ENCODE measurements at regions not wholly inside any gene's neighbourhood (a gene's known extent, or its start where the extent isn't known, plus 50 kb on each side); places are given as distances from the start of the nearest gene placed in this dataset.

DNA sequence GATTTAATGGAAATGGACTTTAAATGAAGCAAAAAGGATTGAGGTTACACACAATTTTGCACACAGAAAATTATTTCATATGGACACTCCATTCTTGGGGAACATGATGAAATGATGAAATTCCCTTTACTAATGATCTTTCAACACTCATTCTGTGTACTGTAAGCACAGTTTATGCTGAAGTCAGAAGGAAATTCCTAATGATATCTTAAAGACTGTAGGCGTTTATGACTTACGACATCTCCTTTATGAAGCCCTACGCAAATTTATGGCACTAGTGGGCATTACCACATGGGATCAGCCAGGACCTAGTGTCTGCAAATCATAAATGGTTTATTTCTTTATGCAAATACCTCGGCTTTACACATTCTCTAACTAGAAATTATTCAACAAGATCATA is 97.9 kb upstream of the SOX5 start:
- WGBS, 2 experiments (ENCODE audit: extremely low coverage in 2 of 2, insufficient read length in 1 of 2): no CpG with 5 or more reads among the region's 4 CpGs
- H3K23ac ChIP-seq (ENCODE audit: low read depth, low read length): no peak overlapping the region
- CTCF ChIA-PET: no interaction called here
- H2AK9ac ChIP-seq (replicated peaks; ENCODE audit: low read depth, low read length, poor library complexity): no peak overlapping the region
- H3K14ac ChIP-seq (replicated peaks; ENCODE audit: low read depth, low read length): no peak overlapping the region
- no peak overlapping the region for H4K91ac ChIP-seq (ENCODE audit: insufficient read depth, low read depth, low read length)
- no peak for TF ChIP-seq RFX5 (IDR thresholded peaks at IDR 0.05; ENCODE audit: low read depth, low read length)
- no peak for TF ChIP-seq NFE2L2 (IDR thresholded peaks at IDR 0.05; ENCODE audit: low read depth, low read length)
- no peak for TF ChIP-seq MAFK (IDR thresholded peaks at IDR 0.05; ENCODE audit: low read depth, low read length)
- TF ChIP-seq RAD21 (IDR thresholded peaks at IDR 0.05; ENCODE audit: low read length): no peak
- no peak for TF ChIP-seq CEBPB (IDR thresholded peaks at IDR 0.05; ENCODE audit: low read depth, low read length)
- no peak for TF ChIP-seq BHLHE40 (IDR thresholded peaks at IDR 0.05; ENCODE audit: low read depth, low read length)
- TF ChIP-seq POLR2A (IDR thresholded peaks at IDR 0.05; ENCODE audit: low read depth, low read length): no peak
- no peak for TF ChIP-seq CHD1 (IDR thresholded peaks at IDR 0.05; ENCODE audit: low read depth, low read length)
- no peak for TF ChIP-seq CTCF (conservative IDR thresholded peaks at IDR 0.05; ENCODE audit: low read depth, low read length)
- no peak for TF ChIP-seq FOS (IDR thresholded peaks at IDR 0.05; ENCODE audit: low read depth, low read length)
- no peak for TF ChIP-seq MXI1 (IDR thresholded peaks at IDR 0.05; ENCODE audit: borderline replicate concordance, low read depth, low read length)
- H3K4me2 ChIP-seq (ENCODE audit: low read depth, low read length): no peak overlapping the region
- H3K4ac ChIP-seq (ENCODE audit: low read depth, low read length): no peak overlapping the region
- ATAC-seq (ENCODE audit: low read depth) (no peak), DNase-seq (no peak)
- H4K5ac ChIP-seq (ENCODE audit: low read depth, low read length): no peak overlapping the region
- no peak overlapping the region for H3K27ac ChIP-seq (ENCODE audit: insufficient read depth, low read length)
- POLR2A ChIA-PET (ENCODE audit: unreplicated experiment): no interaction called here
- H2BK15ac ChIP-seq (ENCODE audit: low read depth, low read length): no peak overlapping the region
- H3K36me3 ChIP-seq (ENCODE audit: control insufficient read depth, insufficient read depth, low read length): no peaks in the 10 kb centered on the region
- no peak overlapping the region for H2BK5ac ChIP-seq (ENCODE audit: low read depth, low read length, poor library complexity, severe bottlenecking)
- H2AK5ac ChIP-seq (ENCODE audit: low read depth, low read length): no peak overlapping the region
- H3K9ac ChIP-seq (ENCODE audit: low read depth, low read length): no peak overlapping the region
- intact Hi-C loops (cut with micrococcal nuclease) (no loop called here), dilution Hi-C loops (cut with HindIII; ENCODE audit: low sequenced_read_pairs, unreplicated experiment) (no loop called here), in situ Hi-C loops (cut with MboI; ENCODE audit: low sequenced_read_pairs) (no loop called here)
- H3K18ac ChIP-seq (ENCODE audit: low read depth, low read length): no peak overlapping the region
- H3K27me3 ChIP-seq (ENCODE audit: control insufficient read depth, insufficient read depth, low read length): no peaks in the 10 kb centered on the region
- no peak overlapping the region for H2BK20ac ChIP-seq (ENCODE audit: low read depth, low read length)
- H4K20me1 ChIP-seq (ENCODE audit: insufficient read depth, low read length): no peaks in the 10 kb centered on the region
- no peak overlapping the region for H2BK120ac ChIP-seq (ENCODE audit: low read depth, low read length)
- BruUV-seq (replicated peaks): no TSS peak
- no peak overlapping the region for H4K8ac ChIP-seq (ENCODE audit: low read depth in 2 of 2, low read length in 2 of 2)
- no peaks in the 10 kb centered on the region for H3K79me1 ChIP-seq (ENCODE audit: low read depth in 1 of 2, low read length in 2 of 2)
- no peak overlapping the region for H2AFZ ChIP-seq (replicated peaks; ENCODE audit: low read length, poor library complexity)
- no peak overlapping the region for H3K56ac ChIP-seq (ENCODE audit: extremely low read depth, insufficient read depth, low read length)
- H3K9me1 ChIP-seq (ENCODE audit: insufficient read depth, low read length): no peaks in the 10 kb centered on the region
- peaks cover 2% of the 10 kb centered on the region; the same call in 1 of the 2 replicates for H3K9me3 ChIP-seq (ENCODE audit: control insufficient read depth, insufficient read depth, low read length)
- peaks cover 2% of the 10 kb centered on the region; the same call in 1 of the 2 replicates for H3K4me1 ChIP-seq (ENCODE audit: control insufficient read depth, insufficient read depth, low read length)
- H3K4me3 ChIP-seq (ENCODE audit: insufficient read depth, low read depth, low read length): no peak overlapping the region

Data from IMR-90 (cell line).